ENCODE measurements at regions not wholly inside any gene's neighbourhood (a gene's known extent, or its start where the extent isn't known, plus 50 kb on each side); places are given as distances from the start of the nearest gene placed in this dataset.
A peak's percentile ranks its signal among the peaks of the same experiment; 100 is the strongest.

DNA sequence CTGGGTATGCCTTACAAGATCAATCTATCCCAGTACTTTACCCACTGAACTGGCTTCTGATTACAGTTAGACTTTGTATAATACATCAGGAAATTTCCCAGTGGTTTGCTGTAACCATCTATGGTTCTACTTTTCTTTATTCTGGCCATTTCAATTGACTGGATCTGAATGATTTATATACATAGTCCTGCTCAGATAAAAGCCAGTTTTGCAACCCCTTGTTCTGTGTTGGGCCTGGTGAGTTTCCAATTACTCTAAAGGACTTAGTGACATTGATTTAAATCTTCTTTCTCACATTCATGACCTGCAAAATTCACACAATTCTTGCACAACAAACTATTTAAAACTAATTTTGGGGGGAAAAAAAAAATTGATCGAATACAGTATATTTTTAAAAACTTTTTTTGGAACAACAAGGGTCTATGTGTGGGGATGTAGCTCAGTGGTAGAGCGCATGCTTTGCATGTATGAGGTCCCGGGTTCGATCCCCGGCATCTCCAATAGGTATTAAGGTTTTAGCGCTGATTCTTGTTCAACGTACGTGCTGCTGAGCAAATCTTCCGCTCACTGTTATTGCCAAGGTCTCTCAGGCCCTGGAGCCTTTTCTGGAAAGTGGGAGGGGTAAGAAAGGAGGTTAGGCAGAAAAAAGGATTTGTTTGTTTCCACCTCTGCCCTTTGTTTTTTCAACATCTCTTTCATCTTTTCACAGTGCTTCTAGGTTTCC is 117.5 kb downstream of the GPX5 start:
- TF ChIP-seq, protein P1, sequence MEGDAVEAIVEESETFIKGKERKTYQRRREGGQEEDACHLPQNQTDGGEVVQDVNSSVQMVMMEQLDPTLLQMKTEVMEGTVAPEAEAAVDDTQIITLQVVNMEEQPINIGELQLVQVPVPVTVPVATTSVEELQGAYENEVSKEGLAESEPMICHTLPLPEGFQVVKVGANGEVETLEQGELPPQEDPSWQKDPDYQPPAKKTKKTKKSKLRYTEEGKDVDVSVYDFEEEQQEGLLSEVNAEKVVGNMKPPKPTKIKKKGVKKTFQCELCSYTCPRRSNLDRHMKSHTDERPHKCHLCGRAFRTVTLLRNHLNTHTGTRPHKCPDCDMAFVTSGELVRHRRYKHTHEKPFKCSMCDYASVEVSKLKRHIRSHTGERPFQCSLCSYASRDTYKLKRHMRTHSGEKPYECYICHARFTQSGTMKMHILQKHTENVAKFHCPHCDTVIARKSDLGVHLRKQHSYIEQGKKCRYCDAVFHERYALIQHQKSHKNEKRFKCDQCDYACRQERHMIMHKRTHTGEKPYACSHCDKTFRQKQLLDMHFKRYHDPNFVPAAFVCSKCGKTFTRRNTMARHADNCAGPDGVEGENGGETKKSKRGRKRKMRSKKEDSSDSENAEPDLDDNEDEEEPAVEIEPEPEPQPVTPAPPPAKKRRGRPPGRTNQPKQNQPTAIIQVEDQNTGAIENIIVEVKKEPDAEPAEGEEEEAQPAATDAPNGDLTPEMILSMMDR (IDR thresholded peaks at IDR 0.05; ENCODE audit: low read depth, low read length), result no peak
- peak; percentile 46 for DNase-seq (ENCODE audit: extremely low read depth, low read depth)

GRCh38 chr6:28646650-28647049 is 121.0 kb downstream of the GPX5 start:
- TF ChIP-seq, protein P1 (IDR thresholded peaks at IDR 0.05; ENCODE audit: low read depth, low read length), result no peak
- DNase-seq (ENCODE audit: extremely low read depth, low read depth), result no peak

- TF ChIP-seq, protein P1 (IDR thresholded peaks at IDR 0.05; ENCODE audit: low read depth, low read length), result no peak
- DNase-seq (ENCODE audit: extremely low read depth, low read depth), result peak; percentile 49
Measured at GRCh38 chr6:28648035-28648877, 122.6 kb downstream of the GPX5 start.

DNA sequence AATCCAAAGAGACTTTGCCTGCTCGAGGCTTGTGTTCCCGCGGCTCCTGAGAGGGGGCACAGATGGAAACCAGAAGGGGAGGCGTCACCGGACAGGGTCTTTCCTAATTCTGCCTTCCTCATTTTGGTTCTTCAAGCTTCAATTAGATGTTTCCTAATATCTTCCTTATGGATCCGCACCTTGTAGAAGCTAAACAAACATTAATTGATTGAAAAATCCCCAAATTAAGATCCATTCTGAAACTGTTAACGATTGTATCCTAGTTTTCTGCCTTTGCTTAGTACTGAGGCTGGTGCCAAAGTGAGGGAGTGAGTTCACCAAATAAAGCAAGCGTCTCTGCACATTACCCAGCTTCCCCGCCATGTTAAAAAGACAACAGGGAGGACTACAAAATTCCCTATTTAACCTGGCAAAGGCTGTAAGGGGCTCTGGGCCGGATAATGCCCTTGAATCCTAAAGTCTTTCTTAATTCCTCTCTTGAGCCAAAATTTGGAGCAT is 123.2 kb downstream of the GPX5 start:
- DNase-seq (ENCODE audit: extremely low read depth, low read depth), result no peak

GRCh38 chr6:28651161-28651560 is 125.5 kb downstream of the GPX5 start:
- TF ChIP-seq, protein P1 (IDR thresholded peaks at IDR 0.05; ENCODE audit: low read depth, low read length), result no peak

More for the DNA sequence above, 123.2 kb downstream of the GPX5 start:
- TF ChIP-seq, protein P1 (IDR thresholded peaks at IDR 0.05; ENCODE audit: low read depth, low read length), result no peak

GRCh38 chr6:28653876-28654275 is 128.2 kb downstream of the GPX5 start:
- DNase-seq (ENCODE audit: extremely low read depth, low read depth), result no peak
- TF ChIP-seq, protein P1 (IDR thresholded peaks at IDR 0.05; ENCODE audit: low read depth, low read length), result no peak

More at GRCh38 chr6:28651161-28651560, 125.5 kb downstream of the GPX5 start:
- no peak for DNase-seq (ENCODE audit: extremely low read depth, low read depth)

DNA sequence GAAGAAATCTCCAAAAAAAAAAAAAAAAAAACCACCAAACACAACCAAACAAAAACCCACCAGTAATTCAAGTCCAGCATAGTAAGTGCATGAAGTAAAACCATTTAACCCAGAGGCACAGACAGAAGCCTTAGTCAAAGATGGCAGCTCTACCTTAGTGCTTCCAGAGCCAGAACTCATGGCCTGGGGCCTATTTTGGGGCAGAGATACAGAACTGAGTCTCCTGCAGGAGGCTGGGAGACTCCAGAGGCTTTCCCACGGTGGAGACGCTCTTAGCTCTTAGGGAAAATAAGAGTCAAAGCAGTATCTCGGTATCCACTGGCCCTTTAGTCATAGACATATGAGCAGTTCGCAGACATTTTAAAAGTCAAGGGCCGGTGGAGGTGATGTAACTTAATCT is 129.5 kb downstream of the GPX5 start:
- no peak for DNase-seq (ENCODE audit: extremely low read depth, low read depth)
- TF ChIP-seq, protein P1 (IDR thresholded peaks at IDR 0.05; ENCODE audit: low read depth, low read length), result no peak
